ENCODE measurements at regions not wholly inside any gene's neighbourhood (a gene's known extent, or its start where the extent isn't known, plus 50 kb on each side); places are given as distances from the start of the nearest gene placed in this dataset.

DNA sequence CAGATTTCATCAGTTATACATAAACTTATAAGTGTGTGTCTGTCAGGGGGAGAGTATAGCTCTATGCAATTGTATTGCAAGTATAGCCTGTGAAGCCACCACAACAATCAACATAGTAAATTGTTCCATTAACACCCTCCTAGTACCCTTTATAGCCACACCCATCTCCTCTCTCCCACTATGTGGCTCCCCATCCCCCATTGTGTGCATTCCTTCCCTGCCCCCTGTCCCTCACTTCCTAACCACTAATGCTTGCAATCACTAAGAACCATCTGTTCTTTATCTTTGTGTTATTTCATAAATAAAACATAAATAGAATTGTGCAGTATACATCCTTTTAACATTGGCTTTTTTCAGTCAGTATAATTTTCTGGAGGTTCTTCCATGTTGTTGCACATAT, 83.1 kb upstream of the SLC5A12 start:
- TF ChIP-seq, protein P1, sequence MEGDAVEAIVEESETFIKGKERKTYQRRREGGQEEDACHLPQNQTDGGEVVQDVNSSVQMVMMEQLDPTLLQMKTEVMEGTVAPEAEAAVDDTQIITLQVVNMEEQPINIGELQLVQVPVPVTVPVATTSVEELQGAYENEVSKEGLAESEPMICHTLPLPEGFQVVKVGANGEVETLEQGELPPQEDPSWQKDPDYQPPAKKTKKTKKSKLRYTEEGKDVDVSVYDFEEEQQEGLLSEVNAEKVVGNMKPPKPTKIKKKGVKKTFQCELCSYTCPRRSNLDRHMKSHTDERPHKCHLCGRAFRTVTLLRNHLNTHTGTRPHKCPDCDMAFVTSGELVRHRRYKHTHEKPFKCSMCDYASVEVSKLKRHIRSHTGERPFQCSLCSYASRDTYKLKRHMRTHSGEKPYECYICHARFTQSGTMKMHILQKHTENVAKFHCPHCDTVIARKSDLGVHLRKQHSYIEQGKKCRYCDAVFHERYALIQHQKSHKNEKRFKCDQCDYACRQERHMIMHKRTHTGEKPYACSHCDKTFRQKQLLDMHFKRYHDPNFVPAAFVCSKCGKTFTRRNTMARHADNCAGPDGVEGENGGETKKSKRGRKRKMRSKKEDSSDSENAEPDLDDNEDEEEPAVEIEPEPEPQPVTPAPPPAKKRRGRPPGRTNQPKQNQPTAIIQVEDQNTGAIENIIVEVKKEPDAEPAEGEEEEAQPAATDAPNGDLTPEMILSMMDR (IDR thresholded peaks at IDR 0.05): no peak
- TF ChIP-seq POLR2A (IDR thresholded peaks at IDR 0.05): no peak

All from body of pancreas (tissue), 4 donors.